ENCODE measurements at regions not wholly inside any gene's neighbourhood (a gene's known extent, or its start where the extent isn't known, plus 50 kb on each side); places are given as distances from the start of the nearest gene placed in this dataset.
"Not testable (repeated sequence)": the region's sequence is repeated elsewhere in the genome, so short reads cannot be mapped to it uniquely, and the experiment has no call there.

- DNase-seq (ENCODE audit: extremely low read depth, low read depth, low spot score), result no peak
Observed at GRCh38 chr4:82194329-82194728, 179.5 kb downstream of the HNRNPD start.

- DNase-seq (ENCODE audit: extremely low read depth, low read depth, low spot score), result no peak
Observed at GRCh38 chr4:82192017-82192673, 181.6 kb downstream of the HNRNPD start.

GRCh38 chr4:82181789-82182188 is 192.0 kb downstream of the HNRNPD start:
- DNase-seq (ENCODE audit: extremely low read depth, low read depth, low spot score), result no peak

- DNase-seq (ENCODE audit: extremely low read depth, low read depth, low spot score), result no peak
Observed at GRCh38 chr4:82172186-82172585, 201.6 kb downstream of the HNRNPD start.

- no peak for DNase-seq (ENCODE audit: extremely low read depth, low read depth, low spot score)
Observed at GRCh38 chr4:82171531-82172155, 202.1 kb downstream of the HNRNPD start.

DNA sequence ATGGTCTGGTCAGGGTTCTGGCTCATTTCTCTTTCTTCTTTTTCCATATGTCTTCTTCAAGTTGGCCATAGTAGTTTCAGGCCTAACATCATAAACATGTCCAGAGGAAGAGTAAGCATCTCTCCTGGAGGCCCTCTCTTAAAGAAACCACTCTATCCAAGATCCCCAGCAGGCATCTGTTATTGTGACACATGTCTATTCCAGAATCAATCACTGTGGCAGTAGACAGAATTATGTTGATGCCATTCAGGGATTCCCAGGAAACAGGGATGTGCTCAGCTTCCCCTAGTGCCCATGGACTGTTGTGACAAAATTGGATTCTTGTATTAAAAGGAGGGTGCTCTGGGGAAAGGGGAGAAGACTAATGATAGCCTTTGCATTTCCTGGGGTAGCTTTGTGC is 224.0 kb downstream of the HNRNPD start:
- no peak for DNase-seq (ENCODE audit: extremely low read depth, low read depth, low spot score)

- no peak for DNase-seq (ENCODE audit: extremely low read depth, low read depth, low spot score)
Observed at GRCh38 chr4:82145850-82146249, 227.9 kb downstream of the HNRNPD start.

GRCh38 chr4:82140422-82140821 is 233.4 kb downstream of the HNRNPD start:
- no peak for DNase-seq (ENCODE audit: extremely low read depth, low read depth, low spot score)

DNA sequence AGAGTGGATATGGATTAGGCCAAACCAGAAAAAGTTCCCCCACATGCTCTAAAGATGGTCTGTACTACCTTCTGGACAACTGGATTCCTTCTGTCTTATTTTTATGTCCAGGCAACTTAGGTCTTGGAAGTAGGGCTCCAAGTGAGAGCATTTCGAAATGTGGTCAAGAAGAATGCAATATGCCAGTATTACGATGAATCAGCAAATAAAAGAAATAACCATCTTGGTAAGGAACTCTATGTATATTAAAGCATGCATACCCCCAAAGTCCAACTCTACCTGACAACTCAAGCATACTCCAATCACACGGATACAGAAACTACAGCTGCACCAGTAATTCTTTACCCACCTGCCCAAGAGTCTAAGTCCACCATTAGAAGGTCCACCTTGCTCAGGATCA is 234.5 kb downstream of the HNRNPD start:
- no peak for DNase-seq (ENCODE audit: extremely low read depth, low read depth, low spot score)

- DNase-seq (ENCODE audit: extremely low read depth, low read depth, low spot score), result no peak
Observed at GRCh38 chr4:82138374-82138773, 235.4 kb downstream of the HNRNPD start.

GRCh38 chr4:82136161-82136801 is 237.5 kb downstream of the HNRNPD start:
- no peak for DNase-seq (ENCODE audit: extremely low read depth, low read depth, low spot score)

GRCh38 chr4:82128355-82128754 is 245.4 kb downstream of the HNRNPD start:
- no peak for DNase-seq (ENCODE audit: extremely low read depth, low read depth, low spot score)

GRCh38 chr4:82126512-82127040 is 247.2 kb downstream of the HNRNPD start:
- no peak for DNase-seq (ENCODE audit: extremely low read depth, low read depth, low spot score)

DNA sequence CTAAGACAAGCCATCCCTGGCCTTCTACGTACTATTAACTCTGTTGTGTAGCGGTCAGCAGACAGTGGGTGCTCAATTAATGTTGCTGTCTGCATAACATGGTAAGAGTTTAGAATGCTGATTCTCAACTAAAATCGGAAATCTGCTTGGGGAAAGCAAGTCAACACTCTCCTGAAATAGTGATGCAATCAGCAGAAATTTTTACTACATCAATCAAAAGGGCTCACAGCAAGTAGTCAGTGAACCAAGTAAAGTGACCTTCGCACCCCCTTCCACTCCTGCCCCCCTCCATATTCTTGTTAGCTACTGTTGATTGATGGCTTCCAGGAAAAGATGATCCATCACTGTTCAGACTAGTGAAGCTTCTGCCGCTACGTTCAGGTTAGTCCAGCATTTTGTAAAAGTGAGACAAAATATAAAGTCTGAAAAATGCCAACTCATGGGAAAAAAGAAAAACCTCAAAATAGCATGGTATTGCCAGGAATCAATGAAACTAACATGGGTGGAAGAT is 247.9 kb downstream of the HNRNPD start:
- DNase-seq (ENCODE audit: extremely low read depth, low read depth, low spot score), result no peak

GRCh38 chr4:82124932-82125786 is 248.6 kb downstream of the HNRNPD start:
- no peak for DNase-seq (ENCODE audit: extremely low read depth, low read depth, low spot score)

GRCh38 chr4:82124365-82124764 is 249.4 kb downstream of the HNRNPD start:
- DNase-seq (ENCODE audit: extremely low read depth, low read depth, low spot score), result no peak

- DNase-seq (ENCODE audit: extremely low read depth, low read depth, low spot score), result no peak
Observed at GRCh38 chr4:82123934-82124333, 249.9 kb downstream of the HNRNPD start.

DNA sequence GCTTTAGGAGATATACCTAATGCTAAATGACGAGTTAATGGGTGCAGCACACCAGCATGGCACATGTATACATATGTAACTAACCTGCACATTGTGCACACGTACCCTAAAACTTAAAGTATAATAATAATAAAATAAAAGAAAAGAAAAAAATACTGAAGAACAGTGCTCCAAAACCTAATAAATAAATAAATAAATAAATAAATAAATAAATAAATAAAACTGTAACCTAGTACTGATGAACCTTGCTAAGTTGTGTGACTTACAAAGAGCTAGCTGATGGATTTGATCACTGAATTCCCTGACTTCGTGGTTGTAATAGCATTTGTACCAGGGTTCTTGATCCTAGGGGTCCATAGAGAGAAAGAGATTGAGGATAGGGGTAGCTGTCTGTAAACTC is 258.6 kb downstream of the HNRNPD start:
- not testable (repeated sequence) for DNase-seq (ENCODE audit: extremely low read depth, low read depth, low spot score)

DNA sequence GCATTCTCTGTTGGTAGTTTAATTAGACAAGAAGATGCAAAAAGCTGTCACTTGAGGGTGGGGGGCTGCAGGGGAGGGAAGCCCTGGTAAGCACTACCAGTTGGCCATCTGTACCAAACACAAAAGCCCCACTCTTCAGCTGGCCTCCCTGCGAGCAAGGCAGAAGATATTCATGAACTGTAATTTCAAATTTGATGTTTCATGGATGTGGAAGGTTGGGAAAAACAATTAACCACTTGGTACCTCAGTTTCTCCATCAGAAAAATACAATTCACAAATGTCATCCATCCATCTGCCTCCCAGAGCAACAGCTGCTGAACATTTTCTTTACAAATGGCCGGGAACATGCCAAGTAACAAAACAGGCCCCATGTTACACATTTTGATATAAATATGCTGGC is 265.3 kb downstream of the HNRNPD start:
- no peak for DNase-seq (ENCODE audit: extremely low read depth, low read depth, low spot score)

- no peak for DNase-seq (ENCODE audit: extremely low read depth, low read depth, low spot score)
Observed at GRCh38 chr4:82104578-82104977, 269.2 kb downstream of the HNRNPD start.

Data from glomerular endothelial cell (primary cell).